Neutrophil (primary cell): ENCODE measurements at regions not wholly inside any gene's neighbourhood (a gene's known extent, or its start where the extent isn't known, plus 50 kb on each side); places are given as distances from the start of the nearest gene placed in this dataset.
"Not testable (repeated sequence)": the region's sequence is repeated elsewhere in the genome, so short reads cannot be mapped to it uniquely, and the experiment has no call there.

Experiments used
- H3K27ac ChIP-seq: fragments of 200-600 bp; sonication (generic); 2 replicates; pipeline ENCODE4 v1.5.1; 2016; ENCODE audit warnings: mild to moderate bottlenecking, moderate library complexity
- H3K27me3 ChIP-seq: fragments of 200-600 bp; sonication (generic); 2 replicates; pipeline ENCODE4 v1.6.0; 2016; ENCODE audit warnings: mild to moderate bottlenecking
- H3K36me3 ChIP-seq: fragments of 200-600 bp; sonication (generic); 2 replicates; pipeline ENCODE4 v1.5.1; 2017
- H3K4me1 ChIP-seq, 2 experiments: fragments of 200-600 bp in 1 of 2; sonication (generic) in 1 of 2; 1 replicate in 1 of 2; 2 replicates in 1 of 2; pipeline versions ENCODE4 v1.5.1 to v1.6.1; 2013 to 2016; ENCODE audit warnings: low read depth in 1 of 2, low read length in 1 of 2, mild to moderate bottlenecking in 1 of 2, moderate library complexity in 1 of 2; ENCODE audit not compliant: control insufficient read depth in 1 of 2, insufficient read depth in 1 of 2
- H3K4me3 ChIP-seq, 2 experiments: fragments of 200-600 bp in 1 of 2; sonication (generic) in 1 of 2; 1 replicate in 1 of 2; 2 replicates in 1 of 2; pipeline ENCODE4 v1.5.1; 2013 to 2016; ENCODE audit warnings: low read depth in 1 of 2, low read length in 1 of 2, mild to moderate bottlenecking in 1 of 2, moderate library complexity in 1 of 2
- H3K9me3 ChIP-seq: fragments of 200-600 bp; sonication (generic); 2 replicates; pipeline ENCODE4 v1.5.1; 2016
- TF ChIP-seq, protein P1 (sequence below): fragments of 200-600 bp; sonication (generic); IDR thresholded peaks from 2 replicates; pipeline ENCODE4 v1.5.1; 2016; ENCODE audit warnings: antibody characterized with exemption

DNA sequence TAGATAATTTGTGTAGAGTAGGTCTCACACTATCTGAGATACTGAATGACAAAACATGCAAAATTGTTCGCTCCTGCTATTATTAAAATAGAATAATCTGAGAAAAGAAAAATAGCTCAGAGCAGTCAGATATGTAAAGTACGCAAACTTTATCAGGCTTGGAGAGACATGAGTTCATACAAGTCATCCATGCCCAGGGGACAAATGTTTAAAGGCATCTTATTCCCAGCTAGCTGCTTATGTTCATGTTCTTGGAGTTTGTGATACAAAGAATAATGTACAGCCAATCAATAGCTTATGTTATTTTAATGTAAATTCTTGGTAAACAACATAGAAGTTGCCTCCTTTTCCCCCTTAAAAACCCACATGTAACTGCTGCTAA is 69.4 kb upstream of the USP25 start:
- Histone ChIP-seq H3K4me3 (no peak overlapping the region), H3K27ac (no peak overlapping the region), H3K9me3 (no peaks in the 10 kb centered on the region), H3K27me3 (no peaks in the 10 kb centered on the region), H3K36me3 (no peaks in the 10 kb centered on the region), H3K4me1 (no peaks in the 10 kb centered on the region)
- TF ChIP-seq, protein P1, sequence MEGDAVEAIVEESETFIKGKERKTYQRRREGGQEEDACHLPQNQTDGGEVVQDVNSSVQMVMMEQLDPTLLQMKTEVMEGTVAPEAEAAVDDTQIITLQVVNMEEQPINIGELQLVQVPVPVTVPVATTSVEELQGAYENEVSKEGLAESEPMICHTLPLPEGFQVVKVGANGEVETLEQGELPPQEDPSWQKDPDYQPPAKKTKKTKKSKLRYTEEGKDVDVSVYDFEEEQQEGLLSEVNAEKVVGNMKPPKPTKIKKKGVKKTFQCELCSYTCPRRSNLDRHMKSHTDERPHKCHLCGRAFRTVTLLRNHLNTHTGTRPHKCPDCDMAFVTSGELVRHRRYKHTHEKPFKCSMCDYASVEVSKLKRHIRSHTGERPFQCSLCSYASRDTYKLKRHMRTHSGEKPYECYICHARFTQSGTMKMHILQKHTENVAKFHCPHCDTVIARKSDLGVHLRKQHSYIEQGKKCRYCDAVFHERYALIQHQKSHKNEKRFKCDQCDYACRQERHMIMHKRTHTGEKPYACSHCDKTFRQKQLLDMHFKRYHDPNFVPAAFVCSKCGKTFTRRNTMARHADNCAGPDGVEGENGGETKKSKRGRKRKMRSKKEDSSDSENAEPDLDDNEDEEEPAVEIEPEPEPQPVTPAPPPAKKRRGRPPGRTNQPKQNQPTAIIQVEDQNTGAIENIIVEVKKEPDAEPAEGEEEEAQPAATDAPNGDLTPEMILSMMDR = no peak

DNA sequence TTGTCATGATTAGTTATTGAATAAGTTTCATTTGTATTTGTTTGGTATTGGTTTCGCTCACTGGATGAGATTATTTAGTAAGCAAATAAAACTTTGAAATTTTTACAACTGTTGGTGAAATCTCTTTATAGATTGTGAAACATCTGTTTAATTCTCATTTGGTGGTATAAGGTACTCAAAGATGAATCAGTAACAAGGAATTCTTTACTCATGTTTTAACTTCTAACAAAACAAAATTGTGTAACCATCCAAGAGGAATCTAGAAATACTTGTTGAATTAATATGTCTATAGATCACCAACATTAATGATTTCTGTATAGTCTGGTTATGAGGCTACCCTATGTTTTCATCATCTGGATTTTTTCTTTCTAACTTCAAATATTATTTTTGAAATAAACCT is 62.8 kb upstream of the USP25 start:
- no peak overlapping the region for H3K4me3 ChIP-seq
- H3K4me1 ChIP-seq = no peaks in the 10 kb centered on the region
- no peaks in the 10 kb centered on the region for H3K9me3 ChIP-seq
- TF ChIP-seq, protein P1 = no peak
- H3K27me3 ChIP-seq = no peaks in the 10 kb centered on the region
- no peaks in the 10 kb centered on the region for H3K36me3 ChIP-seq
- H3K27ac ChIP-seq = no peak overlapping the region

- H3K4me1 ChIP-seq = no peaks in the 10 kb centered on the region
- H3K27ac ChIP-seq = no peak overlapping the region
- no peaks in the 10 kb centered on the region for H3K36me3 ChIP-seq
- TF ChIP-seq, protein P1 = no peak
- no peaks in the 10 kb centered on the region for H3K27me3 ChIP-seq
- H3K9me3 ChIP-seq = no peaks in the 10 kb centered on the region
- H3K4me3 ChIP-seq = no peak overlapping the region
Measured at GRCh38 chr21:15667819-15668218, 62.0 kb upstream of the USP25 start.

GRCh38 chr21:15669247-15669646 is 60.5 kb upstream of the USP25 start:
- H3K4me3 ChIP-seq = no peak overlapping the region
- no peaks in the 10 kb centered on the region for H3K9me3 ChIP-seq
- TF ChIP-seq, protein P1 = no peak
- H3K36me3 ChIP-seq = no peaks in the 10 kb centered on the region
- H3K27ac ChIP-seq = no peak overlapping the region
- no peaks in the 10 kb centered on the region for H3K27me3 ChIP-seq
- no peaks in the 10 kb centered on the region for H3K4me1 ChIP-seq

- H3K4me1 ChIP-seq = no peaks in the 10 kb centered on the region
- TF ChIP-seq, protein P1 = no peak
- H3K27ac ChIP-seq = no peak overlapping the region
- H3K27me3 ChIP-seq = no peaks in the 10 kb centered on the region
- no peaks in the 10 kb centered on the region for H3K36me3 ChIP-seq
- no peaks in the 10 kb centered on the region for H3K9me3 ChIP-seq
- H3K4me3 ChIP-seq = no peak overlapping the region
Measured at GRCh38 chr21:15671188-15671587, 58.6 kb upstream of the USP25 start.

GRCh38 chr21:15672578-15672977 is 57.2 kb upstream of the USP25 start:
- H3K4me1 ChIP-seq, H3K9me3 ChIP-seq, H3K27ac ChIP-seq, H3K27me3 ChIP-seq, H3K4me3 ChIP-seq, H3K36me3 ChIP-seq: not testable (repeated sequence)
